NB4 (cell line): ENCODE measurements at regions not wholly inside any gene's neighbourhood (a gene's known extent, or its start where the extent isn't known, plus 50 kb on each side); places are given as distances from the start of the nearest gene placed in this dataset.

Experiments
- DNase-seq: peaks from one replicate; pipeline ENCODE4 v3.0.0; 2010; ENCODE audit warnings: low read depth
- H3K4me3 ChIP-seq: one replicate; pipeline ENCODE4 v1.5.1; 2011; ENCODE audit warnings: mild to moderate bottlenecking, low read depth, low read length, moderate library complexity
- CTCF ChIP-seq: IDR thresholded peaks from one replicate; pipeline ENCODE4 v1.5.1; 2012; ENCODE audit warnings: low read depth, low read length
- MAX ChIP-seq: IDR thresholded peaks from 2 replicates; pipeline ENCODE4 v1.6.1; 2011; ENCODE audit warnings: low read depth, low read length
- MYC ChIP-seq: IDR thresholded peaks from 2 replicates; pipeline ENCODE4 v1.6.1; 2011; ENCODE audit warnings: low read depth, low read length
- POLR2A ChIP-seq: IDR thresholded peaks from 2 replicates; pipeline ENCODE4 v1.6.1; 2011; ENCODE audit warnings: mild to moderate bottlenecking; ENCODE audit not compliant: insufficient read length; ENCODE audit errors: extremely low read depth

GRCh38 chr9:25613709-25614108 lies 64.5 kb downstream of the TUSC1 start:
- DNase-seq: no peak
- TF ChIP-seq MAX (no peak), MYC (no peak), CTCF (no peak), POLR2A (no peak)
- no peak overlapping the region for H3K4me3 ChIP-seq

- TF ChIP-seq CTCF: no peak
- TF ChIP-seq MAX: no peak
- no peak for TF ChIP-seq MYC
- no peak for TF ChIP-seq POLR2A
- no peak for DNase-seq
Observed at GRCh38 chr9:25603106-25603505, 75.1 kb downstream of the TUSC1 start.

GRCh38 chr9:25602400-25603044 lies 75.7 kb downstream of the TUSC1 start:
- TF ChIP-seq MYC: no peak
- TF ChIP-seq CTCF: no peak
- TF ChIP-seq POLR2A: no peak
- no peak for TF ChIP-seq MAX
- DNase-seq: no peak
- no peak overlapping the region for H3K4me3 ChIP-seq

More at GRCh38 chr9:25603106-25603505, 75.1 kb downstream of the TUSC1 start:
- no peak overlapping the region for H3K4me3 ChIP-seq

GRCh38 chr9:25600501-25600900 lies 77.7 kb downstream of the TUSC1 start:
- TF ChIP-seq POLR2A: no peak
- no peak for TF ChIP-seq MYC
- TF ChIP-seq MAX: no peak
- no peak for TF ChIP-seq CTCF
- no peak for DNase-seq
- no peak overlapping the region for H3K4me3 ChIP-seq

- DNase-seq: no peak
- no peak overlapping the region for H3K4me3 ChIP-seq
- TF ChIP-seq MAX: no peak
- TF ChIP-seq POLR2A: no peak
- TF ChIP-seq MYC: no peak
- TF ChIP-seq CTCF: no peak
Observed at GRCh38 chr9:25584611-25585010, 93.6 kb downstream of the TUSC1 start.
